Thyroid gland (tissue), 4 donors: ENCODE measurements at regions not wholly inside any gene's neighbourhood (a gene's known extent, or its start where the extent isn't known, plus 50 kb on each side); places are given as distances from the start of the nearest gene placed in this dataset.

Experiments used
- CTCF ChIP-seq, 6 experiments: fragments of 200-600 bp in 3 of 6; fragments of 450-650 bp in 3 of 6; sonication (generic) in 3 of 6; IDR thresholded peaks; one replicate each; pipeline ENCODE4 v1.5.1; 2016 to 2019; ENCODE audit warnings: antibody characterized with exemption in 6 of 6, mild to moderate bottlenecking in 2 of 6, inconsistent platforms in 1 of 6, moderate library complexity in 1 of 6
- POLR2A ChIP-seq, 2 donors: fragments of 450-650 bp; IDR thresholded peaks; one replicate each; pipeline ENCODE4 v1.6.1; 2017; ENCODE audit warnings: antibody characterized with exemption in 2 of 2, mild to moderate bottlenecking in 2 of 2, moderate library complexity in 1 of 2

- TF ChIP-seq CTCF (IDR thresholded peaks at IDR 0.05) (no peak), POLR2A (IDR thresholded peaks at IDR 0.05) (no peak)
Measured at GRCh38 chr3:181054538-181054937, 65.0 kb upstream of the DNAJC19 start.
